Naive thymus-derived CD8-positive, alpha-beta T cell (primary cell): ENCODE measurements at regions not wholly inside any gene's neighbourhood (a gene's known extent, or its start where the extent isn't known, plus 50 kb on each side); places are given as distances from the start of the nearest gene placed in this dataset.

Experiments used
- ATAC-seq, 2 donors: fragments of 150-1000 bp; cut with Tn5 transposase in 1 of 2; sonication (Bioruptor Pico), chemical (Tn5 transposase) in 1 of 2; 1 replicate in 1 of 2; 2 replicates in 1 of 2; pipeline ENCODE4 v1.10.0; 2021; ENCODE audit warnings: mild to moderate bottlenecking in 2 of 2, moderate library complexity in 2 of 2
- POLR2A ChIA-PET: fragments of 350-600 bp; sonication (Branson Sonifier 250); formaldehyde crosslinking; loops from one replicate; lab custom pipeline; 2021; ENCODE audit warnings: antibody characterized with exemption; lab: Charles Lee
- DNase-seq, 10 donors: peaks; one replicate each; pipeline versions ENCODE4 v3.0.0 to v3.0.0-alpha.2; 2020 to 2022
- H3K27ac Mint-ChIP-seq, 10 donors: one replicate each; pipeline ENCODE4 v1.8.0; 2020 to 2022; ENCODE audit warnings: mild to moderate bottlenecking in 10 of 10, mixed read lengths in 10 of 10, moderate library complexity in 4 of 10, inconsistent platforms in 1 of 10
- H3K27me3 Mint-ChIP-seq, 5 donors: one replicate each; pipeline ENCODE4 v1.8.0; 2021 to 2022; ENCODE audit warnings: mixed read lengths in 5 of 5
- H3K36me3 Mint-ChIP-seq, 3 donors: one replicate each; pipeline ENCODE4 v1.8.0; 2020 to 2022; ENCODE audit warnings: mixed read lengths in 3 of 3, mild to moderate bottlenecking in 2 of 3, inconsistent platforms in 1 of 3
- H3K4me1 Mint-ChIP-seq, 4 donors: one replicate each; pipeline ENCODE4 v1.8.0; 2021 to 2022; ENCODE audit warnings: mixed read lengths in 4 of 4
- H3K4me3 Mint-ChIP-seq, 10 donors: one replicate each; pipeline ENCODE4 v1.8.0; 2020 to 2022; ENCODE audit warnings: mild to moderate bottlenecking in 10 of 10, mixed read lengths in 10 of 10, moderate library complexity in 6 of 10, inconsistent platforms in 1 of 10
- H3K9me3 Mint-ChIP-seq, 9 donors: one replicate each; pipeline ENCODE4 v1.8.0; 2020 to 2022; ENCODE audit warnings: mixed read lengths in 9 of 9, mild to moderate bottlenecking in 3 of 9, inconsistent platforms in 1 of 9, moderate library complexity in 1 of 9

- DNase-seq: no peak
- no peak for ATAC-seq
- H3K27ac Mint-ChIP-seq: no peak overlapping the region
- H3K4me3 Mint-ChIP-seq: no peak overlapping the region
- POLR2A ChIA-PET: no interaction called here
- H3K27me3 Mint-ChIP-seq: peaks cover 10 to 12% (median 10%) of the 10 kb centered on the region in 5 donors
- H3K9me3 Mint-ChIP-seq: no peaks in the 10 kb centered on the region
- H3K4me1 Mint-ChIP-seq: no peaks in the 10 kb centered on the region
- no peaks in the 10 kb centered on the region for H3K36me3 Mint-ChIP-seq
Observed at GRCh38 chr9:7336356-7337065, 463.1 kb downstream of the DMAC1 start.

GRCh38 chr9:7333719-7334118, 465.9 kb downstream of the DMAC1 start:
- no peak for DNase-seq
- peaks cover 0 to 12% (median 7%) of the 10 kb centered on the region in 5 donors for H3K27me3 Mint-ChIP-seq
- POLR2A ChIA-PET: no interaction called here
- H3K36me3 Mint-ChIP-seq: no peaks in the 10 kb centered on the region
- peak overlapping the region in 2 of 10 donors; percentile 13 to 69 for H3K27ac Mint-ChIP-seq
- no peaks in the 10 kb centered on the region for H3K9me3 Mint-ChIP-seq
- ATAC-seq: no peak
- H3K4me3 Mint-ChIP-seq: no peak overlapping the region
- no peaks in the 10 kb centered on the region for H3K4me1 Mint-ChIP-seq

GRCh38 chr9:7332780-7333179, 466.8 kb downstream of the DMAC1 start:
- no peak overlapping the region for H3K4me3 Mint-ChIP-seq
- no peaks in the 10 kb centered on the region for H3K4me1 Mint-ChIP-seq
- H3K27ac Mint-ChIP-seq: no peak overlapping the region
- POLR2A ChIA-PET: no interaction called here
- H3K36me3 Mint-ChIP-seq: no peaks in the 10 kb centered on the region
- H3K27me3 Mint-ChIP-seq: peaks cover 0 to 13% (median 7%) of the 10 kb centered on the region in 5 donors
- ATAC-seq (no peak), DNase-seq (no peak)
- H3K9me3 Mint-ChIP-seq: no peaks in the 10 kb centered on the region

- POLR2A ChIA-PET: no interaction called here
- Mint-ChIP-seq H3K27ac (no peak overlapping the region), H3K9me3 (no peaks in the 10 kb centered on the region), H3K27me3 (peaks cover 0 to 6% (median 2%) of the 10 kb centered on the region in 5 donors), H3K4me3 (no peak overlapping the region), H3K36me3 (no peaks in the 10 kb centered on the region), H3K4me1 (no peaks in the 10 kb centered on the region)
- DNase-seq (no peak), ATAC-seq (no peak)
Observed at GRCh38 chr9:7328453-7328852, 471.1 kb downstream of the DMAC1 start.

- H3K9me3 Mint-ChIP-seq: no peaks in the 10 kb centered on the region
- H3K27ac Mint-ChIP-seq: no peak overlapping the region
- H3K4me3 Mint-ChIP-seq: no peak overlapping the region
- peaks cover 0 to 6% (median 1%) of the 10 kb centered on the region in 5 donors for H3K27me3 Mint-ChIP-seq
- H3K36me3 Mint-ChIP-seq: no peaks in the 10 kb centered on the region
- DNase-seq (no peak), ATAC-seq (no peak)
- H3K4me1 Mint-ChIP-seq: no peaks in the 10 kb centered on the region
- POLR2A ChIA-PET: no interaction called here
Observed at GRCh38 chr9:7325995-7326394, 473.6 kb downstream of the DMAC1 start.

- H3K36me3 Mint-ChIP-seq: no peaks in the 10 kb centered on the region
- no peak overlapping the region for H3K27ac Mint-ChIP-seq
- no peak for ATAC-seq
- H3K27me3 Mint-ChIP-seq: peaks cover 0 to 6% (median 5%) of the 10 kb centered on the region in 5 donors
- H3K4me1 Mint-ChIP-seq: no peaks in the 10 kb centered on the region
- H3K9me3 Mint-ChIP-seq: no peaks in the 10 kb centered on the region
- DNase-seq: no peak
- H3K4me3 Mint-ChIP-seq: no peak overlapping the region
- POLR2A ChIA-PET: no interaction called here
Observed at GRCh38 chr9:7324152-7324598, 475.4 kb downstream of the DMAC1 start.

- H3K9me3 Mint-ChIP-seq: peaks cover 0 to 6% (median 0%) of the 10 kb centered on the region in 9 donors
- H3K36me3 Mint-ChIP-seq: peaks cover 0 to 6% (median 2%) of the 10 kb centered on the region in 3 donors
- peaks cover 0 to 23% (median 10%) of the 10 kb centered on the region in 5 donors for H3K27me3 Mint-ChIP-seq
- H3K27ac Mint-ChIP-seq: no peak overlapping the region
- H3K4me1 Mint-ChIP-seq: no peaks in the 10 kb centered on the region
- H3K4me3 Mint-ChIP-seq: no peak overlapping the region
- ATAC-seq: no peak
- POLR2A ChIA-PET: no interaction called here
- DNase-seq: no peak
Observed at GRCh38 chr9:7320841-7321240, 478.7 kb downstream of the DMAC1 start.

DNA sequence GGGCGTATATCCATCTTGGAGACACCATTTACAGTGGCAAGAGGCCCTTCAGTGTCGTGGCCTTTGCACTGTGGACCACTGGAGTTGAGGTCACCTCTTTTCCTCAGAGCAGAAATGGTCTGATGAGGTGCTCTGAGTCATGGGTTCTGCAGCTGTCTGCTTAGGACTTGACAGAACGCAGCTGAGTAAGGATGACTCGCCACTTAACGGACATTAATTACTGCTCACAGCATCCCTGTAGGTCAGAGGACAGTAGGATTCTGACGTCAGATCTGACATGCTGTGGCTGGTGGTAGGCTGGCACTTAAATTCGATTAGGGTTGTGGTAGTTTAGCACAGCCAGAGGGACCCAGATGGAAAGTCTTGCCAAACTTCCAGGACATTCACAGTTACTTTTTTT, 479.4 kb downstream of the DMAC1 start:
- POLR2A ChIA-PET: no interaction called here

DNA sequence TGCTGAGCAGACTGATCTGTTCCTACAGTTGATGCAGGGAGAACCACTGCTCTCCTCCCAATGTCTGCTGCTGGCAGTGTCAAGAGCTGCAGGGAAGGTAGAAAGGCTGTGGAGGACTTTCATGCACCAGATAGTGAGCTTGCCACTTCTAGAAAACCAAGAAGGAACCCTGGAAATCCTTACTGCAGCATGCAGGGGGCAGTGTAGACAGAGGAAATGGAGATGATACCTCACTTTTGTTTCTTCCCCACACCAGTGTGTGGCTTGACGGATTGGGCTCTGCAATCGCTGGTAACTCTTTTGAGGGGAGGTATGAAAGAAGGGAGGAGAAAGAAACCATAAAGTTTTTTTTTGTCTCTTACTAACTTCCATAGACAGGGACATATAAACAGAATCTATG, 480.7 kb downstream of the DMAC1 start:
- peaks cover 0 to 14% (median 2%) of the 10 kb centered on the region in 3 donors for H3K36me3 Mint-ChIP-seq
- H3K4me3 Mint-ChIP-seq: no peak overlapping the region
- DNase-seq (no peak), ATAC-seq (no peak)
- POLR2A ChIA-PET: no interaction called here
- peaks cover 0 to 19% (median 7%) of the 10 kb centered on the region in 9 donors for H3K9me3 Mint-ChIP-seq
- H3K27me3 Mint-ChIP-seq: peaks cover 1 to 31% (median 13%) of the 10 kb centered on the region in 5 donors
- H3K4me1 Mint-ChIP-seq: no peaks in the 10 kb centered on the region
- H3K27ac Mint-ChIP-seq: no peak overlapping the region

More for the DNA sequence above, 479.4 kb downstream of the DMAC1 start:
- Mint-ChIP-seq H3K4me3 (no peak overlapping the region), H3K36me3 (peaks cover 0 to 13% (median 2%) of the 10 kb centered on the region in 3 donors), H3K27me3 (peaks cover 1 to 30% (median 13%) of the 10 kb centered on the region in 5 donors), H3K4me1 (no peaks in the 10 kb centered on the region), H3K9me3 (peaks cover 0 to 13% (median 4%) of the 10 kb centered on the region in 9 donors), H3K27ac (no peak overlapping the region)
- ATAC-seq (no peak), DNase-seq (no peak)

- ATAC-seq (no peak), DNase-seq (no peak)
- H3K4me1 Mint-ChIP-seq: no peaks in the 10 kb centered on the region
- H3K36me3 Mint-ChIP-seq: peaks cover 3 to 30% (median 10%) of the 10 kb centered on the region in 3 donors
- peaks cover 9 to 36% (median 22%) of the 10 kb centered on the region in 9 donors for H3K9me3 Mint-ChIP-seq
- no peak overlapping the region for H3K4me3 Mint-ChIP-seq
- peaks cover 1 to 44% (median 15%) of the 10 kb centered on the region in 5 donors for H3K27me3 Mint-ChIP-seq
- H3K27ac Mint-ChIP-seq: no peak overlapping the region
- POLR2A ChIA-PET: no interaction called here
Observed at GRCh38 chr9:7316967-7317366, 482.6 kb downstream of the DMAC1 start.

DNA sequence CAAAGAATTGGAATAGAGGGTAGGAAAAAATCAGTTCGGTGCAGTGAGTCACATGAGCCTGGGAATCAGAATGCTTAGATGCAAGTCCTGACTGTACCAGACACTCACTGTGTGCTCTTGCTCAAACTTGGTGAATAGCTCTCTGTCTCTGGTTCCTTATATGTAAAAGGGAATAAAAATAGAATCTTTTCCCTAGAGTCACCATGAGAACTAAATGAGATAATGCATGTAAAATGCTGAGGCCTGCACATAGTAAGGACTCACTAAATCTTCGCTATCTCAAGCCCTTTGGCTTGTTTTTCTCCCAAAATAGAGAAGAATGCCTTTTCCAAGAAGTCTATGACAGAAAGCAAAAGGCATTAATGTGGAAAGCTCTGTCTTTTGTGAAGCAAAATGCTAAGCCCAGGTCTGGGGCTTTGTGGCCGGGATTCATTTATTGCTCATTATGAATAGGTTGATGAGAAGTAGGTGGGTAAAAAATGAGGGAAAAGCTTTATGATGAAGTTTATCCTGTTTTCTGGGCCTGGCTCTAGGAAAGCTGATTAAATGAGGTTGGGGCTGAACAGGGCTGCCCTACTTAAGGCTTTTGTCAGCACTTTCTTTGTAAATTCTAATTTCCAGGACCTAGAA, 483.3 kb downstream of the DMAC1 start:
- Mint-ChIP-seq H3K27me3 (peaks cover 1 to 44% (median 13%) of the 10 kb centered on the region in 5 donors), H3K36me3 (peaks cover 3 to 30% (median 10%) of the 10 kb centered on the region in 3 donors), H3K4me3 (no peak overlapping the region), H3K9me3 (peaks cover 9 to 42% (median 27%) of the 10 kb centered on the region in 9 donors), H3K27ac (no peak overlapping the region), H3K4me1 (no peaks in the 10 kb centered on the region)
- POLR2A ChIA-PET: no interaction called here
- DNase-seq (no peak), ATAC-seq (no peak)

GRCh38 chr9:7315746-7316145, 483.8 kb downstream of the DMAC1 start:
- peaks cover 3 to 36% (median 10%) of the 10 kb centered on the region in 3 donors for H3K36me3 Mint-ChIP-seq
- no peak for ATAC-seq
- H3K27me3 Mint-ChIP-seq: peaks cover 1 to 44% (median 13%) of the 10 kb centered on the region in 5 donors
- no peaks in the 10 kb centered on the region for H3K4me1 Mint-ChIP-seq
- peaks cover 12 to 47% (median 32%) of the 10 kb centered on the region in 9 donors for H3K9me3 Mint-ChIP-seq
- DNase-seq: no peak
- POLR2A ChIA-PET: no interaction called here
- H3K27ac Mint-ChIP-seq: no peak overlapping the region
- H3K4me3 Mint-ChIP-seq: no peak overlapping the region

GRCh38 chr9:7315116-7315515, 484.5 kb downstream of the DMAC1 start:
- Mint-ChIP-seq H3K27me3 (peaks cover 1 to 44% (median 12%) of the 10 kb centered on the region in 5 donors), H3K36me3 (peaks cover 3 to 42% (median 10%) of the 10 kb centered on the region in 3 donors), H3K4me3 (no peak overlapping the region), H3K27ac (no peak overlapping the region), H3K9me3 (peaks cover 12 to 51% (median 38%) of the 10 kb centered on the region in 9 donors), H3K4me1 (no peaks in the 10 kb centered on the region)
- DNase-seq: no peak
- POLR2A ChIA-PET: no interaction called here
- ATAC-seq: no peak
